ENCODE measurements at regions not wholly inside any gene's neighbourhood (a gene's known extent, or its start where the extent isn't known, plus 50 kb on each side); places are given as distances from the start of the nearest gene placed in this dataset.
"Not testable (repeated sequence)": the region's sequence is repeated elsewhere in the genome, so short reads cannot be mapped to it uniquely, and the experiment has no call there.

DNA sequence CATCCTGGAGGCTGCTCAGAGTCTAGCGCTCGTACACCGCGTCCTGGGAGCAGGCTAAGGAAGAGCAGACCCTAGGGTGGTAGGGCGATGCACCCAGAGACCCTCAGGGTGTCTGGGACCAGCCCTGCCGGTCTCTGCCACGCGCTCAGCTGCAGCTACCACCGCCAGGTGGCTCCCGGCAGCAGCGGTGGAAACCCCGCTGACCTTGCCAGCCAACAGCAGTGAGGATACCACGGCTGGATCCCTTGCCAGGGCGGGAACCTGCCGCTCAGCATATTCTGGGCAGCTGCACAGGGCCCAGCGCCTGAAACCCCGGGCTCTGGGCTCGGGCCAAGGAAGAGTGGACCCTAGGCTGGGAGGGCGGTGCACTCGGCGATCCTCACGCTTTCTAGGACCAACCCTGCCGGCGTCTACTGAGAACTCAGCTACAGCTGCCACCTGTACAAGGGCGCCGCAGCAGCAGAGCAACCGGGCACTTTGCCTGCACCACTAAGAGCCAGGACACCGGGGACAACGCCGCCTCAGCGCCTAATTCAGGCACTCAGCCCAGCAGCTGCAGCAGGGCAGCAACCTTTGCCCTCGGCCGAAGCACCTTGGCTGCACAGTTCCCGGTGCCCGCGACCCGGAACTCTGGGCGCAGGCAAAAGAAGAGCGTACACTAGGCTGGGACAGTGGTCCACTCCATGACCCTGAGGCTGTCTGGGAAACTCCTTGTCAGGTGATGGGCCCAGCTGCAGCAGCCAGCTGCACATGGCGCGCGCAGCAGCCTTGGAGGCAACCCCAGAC lies 80.8 kb downstream of the POTEB2 start:
- DNase-seq, result not testable (repeated sequence)

DNA sequence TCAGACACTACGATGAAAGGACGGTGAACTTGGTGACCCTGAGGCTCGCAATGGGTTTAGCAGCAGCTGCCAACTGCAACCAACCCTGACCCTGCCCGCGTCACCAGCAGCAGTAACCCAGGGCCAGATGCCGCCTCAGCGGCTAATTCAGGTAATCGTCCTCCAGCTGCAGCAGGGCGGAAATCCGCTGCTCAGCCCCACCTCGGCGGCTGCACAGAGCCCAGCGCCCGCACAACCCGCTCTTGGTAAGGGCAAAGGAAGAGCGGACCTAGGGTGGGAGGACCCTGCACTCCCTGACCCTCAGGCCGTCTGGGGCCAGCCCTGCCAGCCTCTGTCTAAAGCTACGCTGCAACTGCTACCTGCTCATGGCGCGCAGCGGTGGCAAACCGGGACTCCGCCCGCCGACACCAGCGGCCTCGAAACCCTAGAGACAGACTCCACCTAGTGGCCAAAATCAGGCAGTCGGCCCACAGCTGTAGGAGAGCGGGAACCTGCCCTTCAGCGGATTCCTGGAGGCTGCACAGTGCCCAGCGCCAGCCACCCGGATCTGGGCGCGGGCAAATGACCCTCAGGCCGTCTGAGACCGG lies 82.4 kb downstream of the POTEB2 start:
- peak; percentile 19 for DNase-seq

DNA sequence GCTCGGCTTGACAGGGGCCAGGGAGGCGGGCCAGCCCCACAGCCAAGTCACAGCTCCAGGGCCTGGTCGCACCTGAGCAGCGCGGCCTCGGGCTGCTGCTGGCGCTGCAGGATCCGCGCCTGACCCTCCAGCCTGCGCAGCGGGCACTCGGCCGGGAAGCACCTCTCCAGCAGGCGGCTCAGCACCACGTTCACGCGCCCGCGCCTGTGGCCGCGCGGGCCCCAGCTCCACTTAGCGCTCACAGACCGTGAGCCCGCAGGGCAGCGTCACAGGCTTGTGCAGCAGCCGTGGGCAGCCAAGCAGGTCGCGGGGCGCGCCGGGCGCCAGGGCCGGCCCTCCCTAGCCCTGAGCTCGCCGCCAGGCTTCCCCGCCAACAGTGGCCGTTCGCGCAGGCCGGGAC lies 90.7 kb downstream of the POTEB2 start:
- DNase-seq, result not testable (repeated sequence)

DNA sequence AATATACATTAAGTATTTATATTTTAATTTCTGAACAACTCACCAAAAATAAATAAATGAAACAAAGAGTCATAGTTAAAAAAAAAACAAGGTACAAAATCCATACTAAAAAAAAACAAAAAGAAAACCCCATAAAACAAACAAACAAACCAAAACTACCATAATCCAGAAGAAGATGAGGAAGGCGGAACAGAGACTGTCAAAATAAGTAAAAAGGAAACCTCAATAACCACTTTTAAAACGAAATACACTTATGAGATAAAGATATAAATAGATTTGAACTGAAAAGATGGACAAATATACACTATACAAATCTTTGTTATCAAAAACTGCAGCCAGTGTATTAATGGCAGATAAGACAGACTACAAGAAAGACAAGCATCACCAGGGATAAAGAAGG lies 98.2 kb downstream of the POTEB2 start:
- DNase-seq, result not testable (repeated sequence)

DNA sequence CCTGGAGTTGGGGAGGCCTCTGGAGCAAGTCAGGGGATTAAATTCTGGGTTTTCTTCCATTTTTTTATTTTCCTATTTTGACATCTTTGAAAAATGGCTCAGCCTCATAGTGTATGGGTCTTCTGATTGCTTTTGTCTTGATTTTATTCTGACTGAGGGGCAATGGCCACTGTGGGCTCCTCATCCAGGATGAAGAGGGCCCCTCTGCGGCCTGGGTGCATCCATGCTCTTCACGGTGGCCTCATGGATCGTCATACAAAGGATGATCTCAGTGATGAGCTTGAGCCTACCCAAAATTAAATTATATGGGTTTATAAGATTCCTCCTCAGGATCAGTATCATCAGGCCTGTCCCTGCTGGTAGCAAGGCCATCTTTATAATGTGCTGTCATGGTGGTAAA lies 103.7 kb downstream of the POTEB2 start:
- DNase-seq, result not testable (repeated sequence)

DNA sequence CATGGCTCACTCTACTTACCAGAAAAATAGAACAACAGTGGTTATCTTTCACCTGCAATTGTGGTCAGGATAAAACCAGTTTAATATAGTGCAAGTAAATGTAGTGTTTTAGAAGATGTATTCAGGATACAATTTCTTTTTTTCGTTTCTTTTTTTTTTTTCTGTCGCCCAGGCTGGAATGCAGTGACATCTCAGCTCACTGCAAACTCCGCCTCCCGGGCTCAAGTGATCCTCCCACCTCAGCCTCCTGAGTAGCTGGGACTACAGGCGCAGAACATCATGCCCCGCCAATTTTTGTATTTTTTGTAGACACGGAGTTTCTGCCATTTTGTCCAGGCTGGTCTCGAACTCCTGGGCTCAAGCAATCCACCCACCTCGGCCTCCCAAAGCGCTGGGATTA lies 109.7 kb downstream of the POTEB2 start:
- not testable (repeated sequence) for DNase-seq

DNA sequence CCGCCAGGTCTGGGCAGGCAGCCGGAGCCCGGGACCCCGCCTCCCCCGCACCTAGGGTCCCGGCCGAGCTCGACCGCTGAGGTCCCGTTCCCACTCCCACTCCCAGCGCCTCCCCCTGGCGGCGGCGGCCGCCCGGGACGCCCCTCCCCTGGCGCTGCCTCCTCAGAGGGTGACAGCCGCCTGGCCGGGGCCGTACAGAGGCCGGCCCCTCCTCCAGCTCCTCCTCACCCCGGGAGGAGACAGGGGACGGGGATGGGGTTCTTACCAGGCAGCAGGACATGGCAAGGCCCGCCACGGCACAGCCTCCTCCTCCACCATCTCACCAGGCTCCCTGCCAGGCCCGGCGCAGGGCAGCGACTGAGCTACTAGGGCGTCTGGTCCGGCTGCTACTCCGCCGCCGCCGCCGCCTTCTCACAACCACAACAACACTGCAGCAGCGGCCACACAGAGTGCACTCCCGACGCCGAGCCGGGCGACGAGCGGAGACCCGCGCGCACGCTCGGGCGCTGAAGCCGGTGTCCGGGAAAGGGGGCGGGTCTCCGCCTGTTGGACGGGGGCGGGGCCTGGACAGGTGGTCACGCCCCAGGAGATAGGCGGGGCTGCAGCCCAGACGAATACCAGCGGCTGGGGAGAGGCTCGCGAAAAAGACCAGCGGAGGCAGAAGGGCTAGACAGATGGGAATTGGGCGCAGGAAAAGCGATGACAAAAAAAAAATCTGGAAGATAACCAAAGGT lies 110.3 kb downstream of the POTEB2 start:
- peak; percentile 26 for DNase-seq

DNA sequence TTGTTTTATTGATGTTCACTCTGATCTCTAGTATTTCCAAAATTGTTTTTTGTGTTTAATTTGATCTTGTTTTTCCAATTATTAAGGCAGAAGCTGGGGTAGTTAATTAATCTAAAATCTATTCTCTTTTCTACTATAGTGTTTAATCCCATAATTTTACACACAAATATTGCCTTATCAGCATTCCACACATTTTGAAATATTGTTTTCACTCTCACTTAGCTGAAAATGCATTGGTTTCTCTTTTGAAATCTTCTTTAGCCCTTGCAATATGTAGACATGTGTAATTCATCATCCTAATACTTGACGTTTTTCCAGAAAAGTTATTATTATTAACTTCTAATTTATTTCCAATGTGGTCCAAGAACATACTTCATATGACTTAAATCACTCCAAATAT lies 132.6 kb downstream of the POTEB2 start:
- not testable (repeated sequence) for DNase-seq

Data from activated CD8-positive, alpha-beta memory T cell treated with anti-CD3 and anti-CD28 coated beads, Interleukin-2, amount 50 U/mL, for 4 hours (primary cell).